HG02852 (cell line): ENCODE measurements at regions not wholly inside any gene's neighbourhood (a gene's known extent, or its start where the extent isn't known, plus 50 kb on each side); places are given as distances from the start of the nearest gene placed in this dataset.

Experiments
- ATAC-seq: cut with Tn5 transposase; IDR thresholded peaks from one replicate; pipeline ENCODE4 v1.9.1; 2021; ENCODE audit warnings: mild to moderate bottlenecking, moderate library complexity; ENCODE audit not compliant: unreplicated experiment

DNA sequence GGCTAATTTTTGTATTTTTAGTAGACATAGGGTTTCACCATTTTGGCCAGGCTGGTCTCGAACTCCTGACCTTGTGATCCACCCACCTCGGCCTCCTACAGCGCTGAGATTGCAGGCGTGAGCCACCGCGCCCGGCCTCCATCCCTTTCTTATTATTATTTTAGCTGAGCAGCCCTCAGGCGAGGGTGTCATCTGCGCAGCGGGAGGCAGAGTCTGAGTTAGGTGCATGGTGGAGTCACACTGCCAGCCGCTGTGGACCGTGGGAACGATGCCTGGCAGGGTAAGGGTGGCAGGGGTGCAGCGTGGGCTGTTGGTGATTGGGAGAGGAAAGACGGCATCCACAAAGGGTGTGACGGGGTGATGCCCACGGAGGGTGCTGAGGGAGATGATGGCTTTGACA lies 491.8 kb upstream of the FAT1 start:
- no peak for ATAC-seq

DNA sequence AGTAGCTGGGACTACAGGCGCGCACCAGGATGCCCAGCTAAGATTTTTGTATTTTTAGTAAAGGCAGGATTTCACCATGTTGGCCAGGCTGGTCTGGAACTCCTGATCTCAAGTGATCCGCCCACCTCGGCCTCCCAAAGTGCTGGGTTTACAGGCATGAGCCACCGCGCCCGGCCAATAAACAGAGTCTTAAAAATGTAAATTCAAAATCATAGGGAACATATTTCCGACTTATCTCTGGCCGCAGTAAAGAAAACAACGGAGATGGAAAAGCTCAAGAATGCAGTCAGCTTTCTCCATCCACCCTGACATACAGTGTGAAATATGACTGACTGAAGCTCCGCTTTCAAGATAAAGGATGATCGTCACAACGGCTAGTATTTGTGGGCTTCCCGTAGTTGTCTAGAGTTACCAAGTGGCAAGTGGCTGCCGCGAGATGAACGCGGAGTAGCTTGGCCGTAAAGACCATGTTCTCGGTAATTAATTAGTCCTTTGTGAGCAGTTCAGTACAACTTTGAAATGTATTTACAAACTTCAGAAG lies 495.1 kb upstream of the FAT1 start:
- ATAC-seq: no peak

DNA sequence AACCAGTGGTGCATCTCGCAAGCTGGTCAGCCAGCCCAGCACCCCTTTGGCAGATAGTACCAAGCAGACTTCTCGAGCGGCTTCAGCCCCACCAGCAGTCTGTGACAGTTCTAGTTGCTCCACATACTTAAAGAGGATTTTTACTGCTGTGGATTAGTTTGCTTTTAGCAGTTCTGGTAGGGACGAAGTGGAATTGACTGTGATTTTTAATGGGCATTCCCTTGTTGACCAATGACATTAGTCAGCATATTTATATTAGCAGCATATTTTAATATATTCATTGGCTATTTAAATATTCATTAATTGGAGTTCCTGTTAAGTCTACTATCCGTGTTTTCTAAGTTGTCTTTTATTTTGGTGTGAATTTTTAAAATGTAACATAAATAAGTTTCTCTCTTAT lies 500.9 kb upstream of the FAT1 start:
- ATAC-seq: no peak

DNA sequence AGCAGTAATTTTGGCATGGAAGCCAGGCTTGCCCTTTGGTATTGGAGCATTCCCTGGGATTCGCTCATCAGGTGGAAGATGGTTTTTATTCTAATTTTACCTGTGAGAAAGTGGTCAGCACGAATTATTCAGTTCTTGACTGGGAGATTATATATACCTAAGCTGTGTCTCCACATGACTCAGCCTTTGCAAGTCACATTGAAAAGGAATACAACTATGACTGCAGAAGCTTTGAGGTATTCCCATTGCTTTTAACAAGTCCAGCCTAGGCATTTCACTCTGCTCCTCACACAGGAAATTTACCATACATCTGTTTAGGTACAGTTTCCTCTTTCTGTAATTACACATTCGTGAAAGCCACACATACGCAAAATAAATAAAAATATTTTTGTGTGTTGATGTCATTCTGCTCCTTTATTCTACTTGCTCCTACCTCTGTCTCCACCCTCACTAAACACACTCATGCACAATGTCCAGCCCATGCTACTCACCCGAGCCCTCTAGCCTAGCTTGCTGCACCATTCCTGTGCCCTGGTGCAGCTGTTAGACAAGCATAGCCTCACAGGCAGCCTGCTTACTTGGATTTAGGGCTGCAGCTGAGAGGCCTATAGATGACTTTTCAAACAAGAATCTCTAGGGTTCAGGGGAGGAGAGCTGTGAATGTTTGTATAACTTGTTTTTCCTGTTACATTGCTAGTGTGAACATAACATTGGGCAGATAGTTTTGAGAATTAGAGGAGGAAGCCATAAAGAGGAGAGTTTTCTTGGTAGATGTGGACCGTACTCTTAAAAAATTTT lies 504.4 kb upstream of the FAT1 start:
- no peak for ATAC-seq

DNA sequence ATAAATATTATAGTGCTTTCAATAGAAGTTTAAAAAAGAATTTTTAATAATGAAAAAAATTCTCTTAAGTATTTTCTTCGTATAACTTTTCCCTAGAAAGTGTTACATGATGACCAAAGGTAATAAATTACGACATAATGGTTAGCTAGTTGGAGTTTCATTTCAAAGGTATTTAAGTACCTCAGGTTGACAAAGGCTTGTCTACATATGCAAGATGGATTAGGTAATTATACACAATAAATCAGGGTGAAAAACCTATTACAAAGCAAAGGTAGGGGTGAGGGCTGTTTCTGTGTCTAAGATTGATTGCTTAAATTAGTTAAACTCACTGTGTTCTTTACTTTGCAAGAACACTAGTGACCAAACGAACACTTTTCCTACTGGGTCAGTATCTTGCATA lies 508.5 kb upstream of the FAT1 start:
- no peak for ATAC-seq

DNA sequence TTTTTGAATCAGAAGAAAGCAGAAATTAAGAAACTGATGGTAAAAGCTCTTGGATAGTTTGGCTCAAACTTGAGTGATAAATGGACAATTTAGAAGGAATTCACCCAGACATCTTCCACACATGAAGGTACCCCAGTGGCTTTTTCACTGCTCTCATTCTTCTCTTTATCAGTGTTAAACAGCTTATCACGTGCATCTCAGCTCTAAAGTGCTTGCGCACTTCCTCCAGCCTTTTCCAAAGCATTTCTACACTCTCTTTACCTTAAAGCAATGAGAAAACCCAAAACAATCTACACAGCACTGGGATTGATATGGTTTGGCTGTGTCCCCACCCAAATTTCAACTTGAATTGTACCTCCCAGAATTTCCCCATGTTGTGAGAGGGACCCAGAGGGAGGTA lies 509.1 kb upstream of the FAT1 start:
- no peak for ATAC-seq

DNA sequence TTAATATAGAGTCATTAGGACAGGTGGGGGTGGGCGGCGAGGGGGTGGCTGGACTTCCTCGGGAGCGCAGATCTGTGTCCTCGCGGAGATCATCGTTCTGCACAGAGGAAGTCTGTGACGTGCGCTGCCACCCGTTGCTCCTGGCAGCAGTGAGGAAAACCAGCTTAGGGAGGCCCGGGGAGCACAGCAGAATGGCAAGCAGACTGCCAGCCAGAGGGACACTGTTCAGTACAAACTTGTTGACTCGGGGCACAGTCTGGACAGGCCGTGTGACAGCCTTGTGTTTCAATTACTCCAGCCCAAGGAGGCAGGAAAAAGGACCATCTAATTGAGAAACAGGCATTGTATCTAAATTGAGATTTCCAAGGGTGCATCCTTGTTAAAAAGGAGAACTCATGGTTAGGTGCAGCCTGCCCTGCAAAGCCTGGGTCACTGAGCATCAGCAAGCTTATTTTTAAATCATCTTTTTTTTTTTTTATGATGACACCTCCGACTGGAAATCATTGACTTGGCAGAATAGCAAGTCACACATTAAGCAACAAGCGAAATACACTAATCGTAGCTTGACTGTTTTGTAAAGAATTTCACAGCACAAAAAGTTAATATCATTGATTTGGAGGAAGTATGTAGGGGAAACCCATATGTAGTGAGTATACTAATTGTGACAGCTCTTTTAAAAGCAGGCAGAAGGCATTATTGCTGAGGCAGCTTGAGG lies 512.0 kb upstream of the FAT1 start:
- no peak for ATAC-seq

DNA sequence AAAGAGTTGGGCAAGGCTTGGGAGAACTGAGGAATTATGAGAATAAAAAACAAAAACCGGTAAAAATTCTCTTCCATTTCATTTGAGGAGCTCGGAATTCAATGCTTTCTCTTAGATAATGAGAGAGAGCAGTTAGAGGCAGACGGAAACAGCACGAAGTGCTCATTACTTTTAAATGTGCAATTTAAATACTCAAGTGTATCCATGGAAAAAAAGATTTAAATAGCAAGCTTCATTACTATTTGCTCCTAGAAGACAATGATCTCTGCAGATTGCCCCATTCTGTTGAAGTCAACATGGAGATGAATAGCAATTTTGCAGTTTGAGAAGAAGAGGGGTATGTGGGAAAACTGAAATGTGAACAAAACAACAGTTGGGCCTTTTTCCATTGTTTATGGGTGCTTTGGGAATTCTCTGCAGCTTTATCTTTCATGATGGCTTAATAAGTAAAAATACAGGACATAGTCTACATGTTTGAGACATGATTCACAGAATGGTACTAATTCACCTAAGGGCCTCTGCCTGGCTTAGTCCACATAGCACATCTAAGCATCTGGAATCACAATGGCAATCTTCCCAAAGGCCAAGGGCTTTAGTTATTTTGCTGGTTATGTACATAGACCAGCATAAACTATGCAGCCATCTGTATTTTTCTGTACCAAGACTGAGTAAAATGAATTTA lies 512.7 kb upstream of the FAT1 start:
- ATAC-seq: no peak

DNA sequence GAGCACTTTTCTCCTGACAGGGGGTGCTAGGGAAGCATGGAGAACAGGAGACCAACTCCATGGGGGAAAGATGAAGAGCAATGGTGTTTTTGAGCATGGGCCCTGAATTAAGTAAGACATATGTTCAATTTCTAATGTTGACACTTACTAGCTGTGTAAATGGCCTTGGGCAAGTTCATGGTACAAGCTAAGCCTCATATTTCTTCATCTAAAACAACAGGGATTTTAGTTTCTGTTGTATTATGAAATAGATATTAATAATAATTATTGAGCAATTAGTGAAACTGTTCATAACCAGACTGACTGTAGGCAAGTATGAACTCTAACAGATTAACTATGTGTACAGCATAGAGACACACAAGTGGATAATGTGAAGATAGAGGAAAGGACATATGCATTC lies 515.0 kb upstream of the FAT1 start:
- ATAC-seq: no peak

DNA sequence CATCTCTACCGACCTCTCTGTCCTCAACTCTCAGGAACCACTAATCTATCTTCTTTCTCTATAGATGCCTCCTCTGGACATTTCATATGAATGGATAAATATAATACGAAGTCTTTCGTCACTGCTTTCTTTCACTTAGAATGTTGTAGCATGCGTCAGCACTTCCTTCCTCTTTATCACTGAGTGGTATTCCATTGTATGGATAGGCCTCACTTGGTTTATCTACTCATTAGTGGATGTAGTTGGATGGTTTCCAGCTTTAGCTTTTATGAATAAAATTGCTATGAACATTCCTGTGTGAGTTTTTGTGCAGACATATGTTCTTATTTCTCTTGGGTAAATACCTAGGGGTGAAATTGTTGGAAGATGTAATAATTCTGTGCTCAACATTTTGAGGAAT lies 528.2 kb upstream of the FAT1 start:
- no peak for ATAC-seq

DNA sequence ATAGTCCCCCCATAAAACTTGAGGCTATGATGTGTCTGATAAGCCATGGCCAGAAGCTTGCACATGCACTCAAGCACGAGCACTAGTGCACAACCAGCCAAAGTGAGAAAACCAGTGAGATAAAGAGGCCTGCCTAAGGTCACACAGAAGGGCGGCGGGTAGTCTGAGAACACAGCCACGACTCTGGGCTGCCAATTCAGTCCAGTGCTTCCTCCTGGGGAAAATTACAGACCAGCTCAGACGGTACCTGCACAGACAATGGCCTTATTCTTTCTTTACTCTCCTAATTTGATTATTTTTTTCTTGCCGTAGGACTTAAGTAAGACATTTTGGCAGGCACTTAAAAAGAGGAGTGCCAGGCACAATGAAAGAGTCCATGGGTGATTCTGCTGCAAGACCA lies 533.2 kb upstream of the FAT1 start:
- ATAC-seq: no peak

DNA sequence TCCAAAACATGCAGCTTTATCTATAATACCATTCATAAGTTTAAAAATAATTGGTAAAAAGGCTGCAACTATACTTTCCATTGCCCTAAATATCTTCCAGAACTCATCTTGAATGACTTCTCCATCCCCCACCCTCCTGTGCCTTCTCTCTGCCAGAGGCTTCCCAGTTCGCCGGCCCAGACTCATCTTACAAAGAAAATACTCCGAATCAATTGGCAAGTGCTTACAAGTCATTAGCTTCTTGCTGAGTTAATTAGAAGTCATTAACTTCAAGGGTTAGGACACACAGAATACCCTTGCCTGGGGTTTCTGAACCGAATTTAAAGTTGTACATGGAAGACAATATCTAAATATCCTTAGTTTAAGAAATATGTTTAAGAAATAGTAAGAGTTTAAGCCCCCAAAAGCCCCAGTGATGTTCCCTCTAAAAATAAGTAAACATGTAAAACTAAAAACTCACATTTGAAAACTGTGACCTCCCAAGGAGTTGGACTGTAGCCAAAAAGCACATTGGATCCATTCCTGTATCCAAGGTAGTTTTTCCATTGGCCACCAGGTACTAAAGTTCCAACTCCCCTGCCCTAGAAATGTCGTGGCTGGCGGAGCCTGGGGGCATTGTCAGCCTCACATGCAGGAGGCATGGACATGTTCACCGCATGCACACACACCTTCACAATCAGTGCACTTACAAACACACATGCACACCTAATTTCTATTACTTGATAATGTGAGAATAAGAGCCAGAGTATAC lies 535.2 kb upstream of the FAT1 start:
- no peak for ATAC-seq

DNA sequence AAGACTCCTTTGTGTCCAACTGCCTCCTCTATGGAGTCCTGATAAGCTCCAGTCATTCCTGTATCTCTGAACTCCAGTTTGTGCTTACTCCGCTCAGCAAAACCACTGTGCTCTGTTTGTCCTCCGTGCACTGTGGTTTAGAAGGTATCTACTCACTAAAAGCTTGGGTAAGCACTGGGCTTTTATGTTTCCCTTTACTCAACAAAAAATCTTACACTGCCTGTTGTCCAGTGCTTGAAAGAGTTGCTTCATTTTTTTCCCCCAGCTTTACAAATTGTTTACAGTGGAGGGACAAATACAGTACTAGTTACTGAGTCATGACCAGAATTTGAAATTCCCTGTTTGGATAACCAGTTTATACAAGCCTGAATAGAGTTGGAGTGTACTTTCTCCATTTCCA lies 545.3 kb upstream of the FAT1 start:
- no peak for ATAC-seq

DNA sequence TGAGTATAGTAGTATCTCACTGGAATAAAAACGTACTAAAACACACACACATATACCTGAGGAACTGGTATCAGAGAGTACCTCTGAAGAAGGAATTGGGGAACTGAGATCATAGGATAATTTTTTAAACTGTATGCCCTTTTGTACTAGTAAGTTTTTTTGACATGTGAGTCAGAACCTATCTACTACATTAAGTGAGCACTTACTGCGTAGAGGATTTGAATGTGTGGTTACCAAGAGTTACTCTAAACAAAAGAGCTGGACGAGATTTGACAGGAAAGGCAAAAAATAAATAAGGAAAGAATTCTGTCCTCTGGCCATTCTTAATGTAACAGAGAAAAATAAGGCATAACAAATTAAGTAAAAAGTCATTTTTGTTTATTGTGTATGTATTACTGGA lies 546.5 kb upstream of the FAT1 start:
- no peak for ATAC-seq

DNA sequence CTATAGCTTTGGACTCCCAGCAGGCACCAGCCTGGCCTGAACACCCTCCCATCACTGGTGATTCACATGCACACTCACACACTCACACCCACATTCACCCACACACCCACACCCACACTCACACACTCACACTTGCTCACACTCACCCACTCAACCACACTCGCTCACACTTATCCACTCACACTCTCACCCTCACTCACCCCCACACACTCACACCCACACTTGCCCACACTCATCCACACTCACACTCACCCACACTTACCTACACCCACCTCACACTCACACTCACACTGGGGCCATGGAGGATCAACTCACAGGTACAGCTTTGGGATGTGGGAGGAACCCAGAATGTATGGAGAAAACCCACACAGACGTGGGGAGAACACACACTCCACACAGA lies 548.2 kb upstream of the FAT1 start:
- ATAC-seq: no peak

DNA sequence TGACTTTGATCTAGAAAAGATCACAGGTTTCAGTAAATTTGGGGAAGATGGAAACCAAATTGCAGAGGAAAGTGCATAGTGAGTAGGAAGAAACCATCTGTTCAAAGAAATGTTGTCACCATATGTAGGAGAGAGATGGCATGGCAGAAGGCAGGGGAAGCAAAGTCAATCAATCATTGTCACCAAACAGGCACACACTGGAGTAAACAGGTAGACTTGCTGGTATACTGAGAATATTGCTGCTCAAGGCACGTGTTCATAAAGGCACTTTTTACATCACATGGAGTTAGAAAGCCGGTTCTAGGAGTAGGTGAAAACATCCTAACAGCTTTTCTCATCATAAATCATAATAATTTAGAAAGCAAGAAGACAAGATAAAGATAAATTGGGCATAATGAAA lies 550.5 kb upstream of the FAT1 start:
- ATAC-seq: no peak

DNA sequence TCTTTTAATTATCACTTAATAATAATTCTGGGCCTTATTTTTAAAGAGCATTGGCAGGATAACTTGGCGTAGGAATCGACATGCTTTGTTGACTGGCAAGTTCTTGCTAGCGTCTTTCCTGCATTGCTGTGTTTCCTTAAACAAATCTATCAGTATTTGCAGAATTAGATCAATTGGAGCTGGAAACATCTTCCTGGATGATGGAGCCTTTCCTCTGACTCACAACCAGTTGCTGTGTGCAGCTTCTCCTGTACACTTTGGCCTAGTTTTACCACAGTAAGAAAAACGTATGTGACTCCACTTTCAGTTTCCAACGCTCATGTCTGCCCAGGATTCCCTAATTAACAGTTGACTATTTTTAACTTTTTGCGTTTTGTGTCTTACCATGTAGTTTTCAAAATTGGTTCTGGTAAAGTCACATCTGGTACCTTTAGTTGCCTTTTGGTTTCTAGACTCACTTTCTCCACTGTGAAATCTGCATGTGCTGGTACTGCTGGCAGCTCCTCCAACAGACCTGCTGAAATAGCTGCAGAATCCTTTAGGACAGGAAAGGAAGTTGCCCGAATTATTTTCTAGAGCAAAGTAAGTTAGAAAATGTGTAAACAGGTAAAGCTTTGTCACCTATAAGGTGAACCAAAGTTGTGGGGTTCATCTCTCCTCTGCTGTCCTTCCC lies 553.2 kb upstream of the FAT1 start:
- ATAC-seq: no peak

DNA sequence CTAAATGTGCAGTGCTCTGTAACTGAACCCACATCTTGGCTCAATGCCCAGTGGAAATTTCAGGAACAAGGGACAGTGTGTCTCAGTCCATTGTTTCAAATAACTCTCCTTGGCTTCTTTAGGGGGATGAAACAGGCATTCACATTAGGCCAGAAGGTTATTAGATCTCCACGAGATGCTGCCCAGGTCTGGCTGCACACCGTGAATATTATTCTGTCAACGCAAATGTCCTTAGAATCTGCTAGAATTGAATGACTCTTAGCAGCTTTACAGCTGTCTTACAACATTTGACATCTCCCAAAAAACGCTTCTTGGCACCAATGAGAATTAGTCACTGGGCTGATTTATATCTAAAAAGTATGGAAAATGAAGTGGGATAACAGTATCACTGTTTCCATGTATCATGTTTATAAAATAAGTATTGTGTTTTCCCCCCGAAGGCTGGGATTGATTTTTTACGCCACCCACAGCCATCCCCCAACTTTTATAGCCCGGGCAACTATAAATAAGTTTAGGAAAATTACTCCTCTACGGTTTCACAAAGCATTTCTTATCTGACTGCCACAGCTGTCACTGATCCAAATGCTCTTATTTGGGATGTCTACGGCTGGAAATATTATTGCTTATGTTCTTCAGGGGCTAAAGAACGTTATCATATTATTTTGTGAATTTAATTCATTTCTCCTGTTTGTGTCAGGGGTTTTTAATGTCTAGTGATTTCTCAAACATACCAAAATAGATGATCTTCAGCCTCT lies 559.7 kb upstream of the FAT1 start:
- ATAC-seq: no peak

DNA sequence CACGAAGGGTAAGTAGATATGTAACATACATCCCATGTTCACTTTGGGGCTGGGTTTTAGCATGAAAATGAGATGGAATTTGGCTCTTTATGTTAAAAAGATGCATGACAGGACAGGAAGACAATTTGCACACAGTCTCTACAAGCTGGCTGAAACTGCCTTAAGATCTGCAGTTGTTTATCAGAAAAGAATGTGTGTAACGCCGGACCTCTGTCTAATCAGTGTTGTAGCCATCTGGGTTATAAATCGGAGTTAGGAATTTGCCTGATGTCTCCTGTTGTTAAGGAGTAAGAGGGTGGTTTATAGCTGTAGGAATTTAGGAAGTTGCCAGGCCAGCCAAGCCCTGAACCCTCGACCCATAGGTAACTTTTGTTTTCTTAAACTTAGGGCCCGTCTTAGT lies 562.9 kb upstream of the FAT1 start:
- no peak for ATAC-seq

DNA sequence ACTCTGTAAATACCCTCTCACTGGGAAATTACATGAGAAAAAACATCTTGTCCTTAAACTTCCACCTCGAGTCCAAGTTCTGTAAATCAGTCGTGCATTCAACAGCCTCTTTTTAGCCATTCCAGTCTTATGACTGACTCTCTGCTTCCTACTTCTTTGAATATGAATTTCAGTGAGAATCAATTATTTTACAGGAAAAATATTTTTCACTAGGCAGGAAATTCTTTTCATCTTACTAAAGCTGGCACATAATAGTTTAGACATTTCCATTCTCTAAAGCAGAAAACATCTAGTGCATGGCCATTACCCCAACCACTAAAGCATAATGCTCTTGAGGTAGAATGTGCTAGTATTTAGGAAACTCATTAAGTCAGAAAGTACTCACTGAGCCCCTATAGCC lies 565.7 kb upstream of the FAT1 start:
- ATAC-seq: no peak
